Peyer's patch (tissue), 4 donors: ENCODE measurements at regions not wholly inside any gene's neighbourhood (a gene's known extent, or its start where the extent isn't known, plus 50 kb on each side); places are given as distances from the start of the nearest gene placed in this dataset.

Experiments used
- POLR2A ChIP-seq, 2 donors: fragments of 450-650 bp; IDR thresholded peaks; one replicate each; pipeline ENCODE4 v1.5.1; 2017; ENCODE audit warnings: antibody characterized with exemption in 2 of 2, mild to moderate bottlenecking in 2 of 2, moderate library complexity in 2 of 2
- TF ChIP-seq, protein P1 (sequence below), 6 experiments: fragments of 450-650 bp in 4 of 6; fragments of 200-600 bp in 2 of 6; sonication (generic) in 1 of 6; IDR thresholded peaks; one replicate each; pipeline ENCODE4 v1.5.1; 2017 to 2019; ENCODE audit warnings: antibody characterized with exemption in 6 of 6, mild to moderate bottlenecking in 3 of 6, moderate library complexity in 1 of 6

DNA sequence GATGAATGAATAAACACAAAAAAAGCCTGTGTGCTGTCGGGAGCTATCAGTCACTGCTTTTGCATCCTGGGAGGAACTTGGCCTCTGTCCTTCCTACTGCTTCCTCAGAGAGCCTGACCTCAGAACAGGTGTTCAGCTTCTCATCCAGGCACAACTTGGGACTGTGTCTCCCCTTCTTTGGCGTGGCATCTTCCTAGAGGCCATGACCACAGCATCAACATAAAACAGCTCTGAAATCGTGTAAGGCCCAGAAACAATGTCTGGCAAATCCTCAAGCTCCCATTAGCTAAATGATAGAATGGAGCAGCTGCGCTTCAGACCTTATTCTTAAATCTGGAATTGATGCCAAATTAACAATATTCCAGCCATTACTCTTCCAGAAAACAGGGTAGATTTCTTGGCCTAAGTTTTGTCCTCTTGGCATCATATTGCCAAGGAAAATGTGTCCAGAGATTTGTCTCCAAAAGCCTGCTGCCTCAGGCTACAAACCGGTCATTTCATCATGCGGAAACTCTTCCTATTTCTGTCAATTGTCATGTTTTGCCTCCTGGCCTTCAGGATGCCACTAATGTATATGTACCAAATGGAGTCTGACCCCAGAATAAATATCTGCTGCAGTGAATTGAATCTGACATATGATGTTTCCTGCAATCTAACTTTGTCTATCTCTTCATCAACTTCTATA is 53.2 kb upstream of the RAB27B start:
- TF ChIP-seq, protein P1, sequence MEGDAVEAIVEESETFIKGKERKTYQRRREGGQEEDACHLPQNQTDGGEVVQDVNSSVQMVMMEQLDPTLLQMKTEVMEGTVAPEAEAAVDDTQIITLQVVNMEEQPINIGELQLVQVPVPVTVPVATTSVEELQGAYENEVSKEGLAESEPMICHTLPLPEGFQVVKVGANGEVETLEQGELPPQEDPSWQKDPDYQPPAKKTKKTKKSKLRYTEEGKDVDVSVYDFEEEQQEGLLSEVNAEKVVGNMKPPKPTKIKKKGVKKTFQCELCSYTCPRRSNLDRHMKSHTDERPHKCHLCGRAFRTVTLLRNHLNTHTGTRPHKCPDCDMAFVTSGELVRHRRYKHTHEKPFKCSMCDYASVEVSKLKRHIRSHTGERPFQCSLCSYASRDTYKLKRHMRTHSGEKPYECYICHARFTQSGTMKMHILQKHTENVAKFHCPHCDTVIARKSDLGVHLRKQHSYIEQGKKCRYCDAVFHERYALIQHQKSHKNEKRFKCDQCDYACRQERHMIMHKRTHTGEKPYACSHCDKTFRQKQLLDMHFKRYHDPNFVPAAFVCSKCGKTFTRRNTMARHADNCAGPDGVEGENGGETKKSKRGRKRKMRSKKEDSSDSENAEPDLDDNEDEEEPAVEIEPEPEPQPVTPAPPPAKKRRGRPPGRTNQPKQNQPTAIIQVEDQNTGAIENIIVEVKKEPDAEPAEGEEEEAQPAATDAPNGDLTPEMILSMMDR (IDR thresholded peaks at IDR 0.05): no peak
- TF ChIP-seq POLR2A (IDR thresholded peaks at IDR 0.05): no peak
